ENCODE measurements at regions not wholly inside any gene's neighbourhood (a gene's known extent, or its start where the extent isn't known, plus 50 kb on each side); places are given as distances from the start of the nearest gene placed in this dataset.

GRCh38 chr6:14309951-14310445 lies 192.4 kb downstream of the CD83 start:
- Histone ChIP-seq H3K27me3 (ENCODE audit: insufficient read depth) (no peaks in the 10 kb centered on the region), H3F3A (replicated peaks; ENCODE audit: low read depth) (no peaks in the 10 kb centered on the region), H3K4me1 (ENCODE audit: insufficient read depth) (0 out of 2 replicates have a peak, but pooled peaks cover 3% of the 10 kb centered on the region), H3K36me3 (ENCODE audit: insufficient read depth) (no peaks in the 10 kb centered on the region), H3K4me3 (no peak overlapping the region), H3K4me2 (no peak overlapping the region), H3K9me2 (ENCODE audit: insufficient read depth) (0 out of 2 replicates have a peak, but pooled peaks cover 9% of the 10 kb centered on the region), H3K27ac (ENCODE audit: low read depth) (no peak overlapping the region), H3K79me2 (replicated peaks; ENCODE audit: insufficient read depth) (no peaks in the 10 kb centered on the region; the same call in 1 of the 2 replicates), H4K20me1 (replicated peaks; ENCODE audit: insufficient read depth) (no peaks in the 10 kb centered on the region), H2AFZ (no peak overlapping the region)
- H3K27me3 Mint-ChIP-seq (ENCODE audit: insufficient read depth, low read depth, poor library complexity) = peaks cover 4% of the 10 kb centered on the region
- H3K9me3 Mint-ChIP-seq = no peaks in the 10 kb centered on the region
- no peaks in the 10 kb centered on the region for H3K36me3 Mint-ChIP-seq (ENCODE audit: low read depth)
- peaks cover 15% of the 10 kb centered on the region; the same call in 2 of the 3 replicates for H3K4me1 Mint-ChIP-seq
- no peak overlapping the region for H3K4me3 Mint-ChIP-seq
- ATAC-seq = no peak
- TF ChIP-seq, protein P1, sequence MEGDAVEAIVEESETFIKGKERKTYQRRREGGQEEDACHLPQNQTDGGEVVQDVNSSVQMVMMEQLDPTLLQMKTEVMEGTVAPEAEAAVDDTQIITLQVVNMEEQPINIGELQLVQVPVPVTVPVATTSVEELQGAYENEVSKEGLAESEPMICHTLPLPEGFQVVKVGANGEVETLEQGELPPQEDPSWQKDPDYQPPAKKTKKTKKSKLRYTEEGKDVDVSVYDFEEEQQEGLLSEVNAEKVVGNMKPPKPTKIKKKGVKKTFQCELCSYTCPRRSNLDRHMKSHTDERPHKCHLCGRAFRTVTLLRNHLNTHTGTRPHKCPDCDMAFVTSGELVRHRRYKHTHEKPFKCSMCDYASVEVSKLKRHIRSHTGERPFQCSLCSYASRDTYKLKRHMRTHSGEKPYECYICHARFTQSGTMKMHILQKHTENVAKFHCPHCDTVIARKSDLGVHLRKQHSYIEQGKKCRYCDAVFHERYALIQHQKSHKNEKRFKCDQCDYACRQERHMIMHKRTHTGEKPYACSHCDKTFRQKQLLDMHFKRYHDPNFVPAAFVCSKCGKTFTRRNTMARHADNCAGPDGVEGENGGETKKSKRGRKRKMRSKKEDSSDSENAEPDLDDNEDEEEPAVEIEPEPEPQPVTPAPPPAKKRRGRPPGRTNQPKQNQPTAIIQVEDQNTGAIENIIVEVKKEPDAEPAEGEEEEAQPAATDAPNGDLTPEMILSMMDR (conservative IDR thresholded peaks at IDR 0.05; ENCODE audit: low read depth in 2 of 2) = no peak
- TF ChIP-seq JUNB (IDR thresholded peaks at IDR 0.05; ENCODE audit: unreplicated experiment) (no peak), ZNF331 (CRISPR knock-in tag; IDR thresholded peaks at IDR 0.05; ENCODE audit: low read depth) (no peak), NANOG (IDR thresholded peaks at IDR 0.05; ENCODE audit: borderline replicate concordance) (no peak), ETS1 (IDR thresholded peaks at IDR 0.05) (no peak), POLR2AphosphoS5 (IDR thresholded peaks at IDR 0.05; ENCODE audit: low read depth) (no peak), EZH2 (IDR thresholded peaks at IDR 0.05; ENCODE audit: low read depth, unreplicated experiment) (no peak), EZH2phosphoT487 (IDR thresholded peaks at IDR 0.05; ENCODE audit: unreplicated experiment) (no peak), STAT1 (IDR thresholded peaks at IDR 0.05; ENCODE audit: unreplicated experiment) (no peak), ZNF114 (CRISPR knock-in tag; IDR thresholded peaks at IDR 0.05) (no peak), CREB1 (CRISPR knock-in tag; IDR thresholded peaks at IDR 0.05; ENCODE audit: low read depth) (no peak)
- TF ChIP-seq, protein P2, sequence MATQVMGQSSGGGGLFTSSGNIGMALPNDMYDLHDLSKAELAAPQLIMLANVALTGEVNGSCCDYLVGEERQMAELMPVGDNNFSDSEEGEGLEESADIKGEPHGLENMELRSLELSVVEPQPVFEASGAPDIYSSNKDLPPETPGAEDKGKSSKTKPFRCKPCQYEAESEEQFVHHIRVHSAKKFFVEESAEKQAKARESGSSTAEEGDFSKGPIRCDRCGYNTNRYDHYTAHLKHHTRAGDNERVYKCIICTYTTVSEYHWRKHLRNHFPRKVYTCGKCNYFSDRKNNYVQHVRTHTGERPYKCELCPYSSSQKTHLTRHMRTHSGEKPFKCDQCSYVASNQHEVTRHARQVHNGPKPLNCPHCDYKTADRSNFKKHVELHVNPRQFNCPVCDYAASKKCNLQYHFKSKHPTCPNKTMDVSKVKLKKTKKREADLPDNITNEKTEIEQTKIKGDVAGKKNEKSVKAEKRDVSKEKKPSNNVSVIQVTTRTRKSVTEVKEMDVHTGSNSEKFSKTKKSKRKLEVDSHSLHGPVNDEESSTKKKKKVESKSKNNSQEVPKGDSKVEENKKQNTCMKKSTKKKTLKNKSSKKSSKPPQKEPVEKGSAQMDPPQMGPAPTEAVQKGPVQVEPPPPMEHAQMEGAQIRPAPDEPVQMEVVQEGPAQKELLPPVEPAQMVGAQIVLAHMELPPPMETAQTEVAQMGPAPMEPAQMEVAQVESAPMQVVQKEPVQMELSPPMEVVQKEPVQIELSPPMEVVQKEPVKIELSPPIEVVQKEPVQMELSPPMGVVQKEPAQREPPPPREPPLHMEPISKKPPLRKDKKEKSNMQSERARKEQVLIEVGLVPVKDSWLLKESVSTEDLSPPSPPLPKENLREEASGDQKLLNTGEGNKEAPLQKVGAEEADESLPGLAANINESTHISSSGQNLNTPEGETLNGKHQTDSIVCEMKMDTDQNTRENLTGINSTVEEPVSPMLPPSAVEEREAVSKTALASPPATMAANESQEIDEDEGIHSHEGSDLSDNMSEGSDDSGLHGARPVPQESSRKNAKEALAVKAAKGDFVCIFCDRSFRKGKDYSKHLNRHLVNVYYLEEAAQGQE (IDR thresholded peaks at IDR 0.05; ENCODE audit: unreplicated experiment) = no peak
- TF ChIP-seq, protein P3, sequence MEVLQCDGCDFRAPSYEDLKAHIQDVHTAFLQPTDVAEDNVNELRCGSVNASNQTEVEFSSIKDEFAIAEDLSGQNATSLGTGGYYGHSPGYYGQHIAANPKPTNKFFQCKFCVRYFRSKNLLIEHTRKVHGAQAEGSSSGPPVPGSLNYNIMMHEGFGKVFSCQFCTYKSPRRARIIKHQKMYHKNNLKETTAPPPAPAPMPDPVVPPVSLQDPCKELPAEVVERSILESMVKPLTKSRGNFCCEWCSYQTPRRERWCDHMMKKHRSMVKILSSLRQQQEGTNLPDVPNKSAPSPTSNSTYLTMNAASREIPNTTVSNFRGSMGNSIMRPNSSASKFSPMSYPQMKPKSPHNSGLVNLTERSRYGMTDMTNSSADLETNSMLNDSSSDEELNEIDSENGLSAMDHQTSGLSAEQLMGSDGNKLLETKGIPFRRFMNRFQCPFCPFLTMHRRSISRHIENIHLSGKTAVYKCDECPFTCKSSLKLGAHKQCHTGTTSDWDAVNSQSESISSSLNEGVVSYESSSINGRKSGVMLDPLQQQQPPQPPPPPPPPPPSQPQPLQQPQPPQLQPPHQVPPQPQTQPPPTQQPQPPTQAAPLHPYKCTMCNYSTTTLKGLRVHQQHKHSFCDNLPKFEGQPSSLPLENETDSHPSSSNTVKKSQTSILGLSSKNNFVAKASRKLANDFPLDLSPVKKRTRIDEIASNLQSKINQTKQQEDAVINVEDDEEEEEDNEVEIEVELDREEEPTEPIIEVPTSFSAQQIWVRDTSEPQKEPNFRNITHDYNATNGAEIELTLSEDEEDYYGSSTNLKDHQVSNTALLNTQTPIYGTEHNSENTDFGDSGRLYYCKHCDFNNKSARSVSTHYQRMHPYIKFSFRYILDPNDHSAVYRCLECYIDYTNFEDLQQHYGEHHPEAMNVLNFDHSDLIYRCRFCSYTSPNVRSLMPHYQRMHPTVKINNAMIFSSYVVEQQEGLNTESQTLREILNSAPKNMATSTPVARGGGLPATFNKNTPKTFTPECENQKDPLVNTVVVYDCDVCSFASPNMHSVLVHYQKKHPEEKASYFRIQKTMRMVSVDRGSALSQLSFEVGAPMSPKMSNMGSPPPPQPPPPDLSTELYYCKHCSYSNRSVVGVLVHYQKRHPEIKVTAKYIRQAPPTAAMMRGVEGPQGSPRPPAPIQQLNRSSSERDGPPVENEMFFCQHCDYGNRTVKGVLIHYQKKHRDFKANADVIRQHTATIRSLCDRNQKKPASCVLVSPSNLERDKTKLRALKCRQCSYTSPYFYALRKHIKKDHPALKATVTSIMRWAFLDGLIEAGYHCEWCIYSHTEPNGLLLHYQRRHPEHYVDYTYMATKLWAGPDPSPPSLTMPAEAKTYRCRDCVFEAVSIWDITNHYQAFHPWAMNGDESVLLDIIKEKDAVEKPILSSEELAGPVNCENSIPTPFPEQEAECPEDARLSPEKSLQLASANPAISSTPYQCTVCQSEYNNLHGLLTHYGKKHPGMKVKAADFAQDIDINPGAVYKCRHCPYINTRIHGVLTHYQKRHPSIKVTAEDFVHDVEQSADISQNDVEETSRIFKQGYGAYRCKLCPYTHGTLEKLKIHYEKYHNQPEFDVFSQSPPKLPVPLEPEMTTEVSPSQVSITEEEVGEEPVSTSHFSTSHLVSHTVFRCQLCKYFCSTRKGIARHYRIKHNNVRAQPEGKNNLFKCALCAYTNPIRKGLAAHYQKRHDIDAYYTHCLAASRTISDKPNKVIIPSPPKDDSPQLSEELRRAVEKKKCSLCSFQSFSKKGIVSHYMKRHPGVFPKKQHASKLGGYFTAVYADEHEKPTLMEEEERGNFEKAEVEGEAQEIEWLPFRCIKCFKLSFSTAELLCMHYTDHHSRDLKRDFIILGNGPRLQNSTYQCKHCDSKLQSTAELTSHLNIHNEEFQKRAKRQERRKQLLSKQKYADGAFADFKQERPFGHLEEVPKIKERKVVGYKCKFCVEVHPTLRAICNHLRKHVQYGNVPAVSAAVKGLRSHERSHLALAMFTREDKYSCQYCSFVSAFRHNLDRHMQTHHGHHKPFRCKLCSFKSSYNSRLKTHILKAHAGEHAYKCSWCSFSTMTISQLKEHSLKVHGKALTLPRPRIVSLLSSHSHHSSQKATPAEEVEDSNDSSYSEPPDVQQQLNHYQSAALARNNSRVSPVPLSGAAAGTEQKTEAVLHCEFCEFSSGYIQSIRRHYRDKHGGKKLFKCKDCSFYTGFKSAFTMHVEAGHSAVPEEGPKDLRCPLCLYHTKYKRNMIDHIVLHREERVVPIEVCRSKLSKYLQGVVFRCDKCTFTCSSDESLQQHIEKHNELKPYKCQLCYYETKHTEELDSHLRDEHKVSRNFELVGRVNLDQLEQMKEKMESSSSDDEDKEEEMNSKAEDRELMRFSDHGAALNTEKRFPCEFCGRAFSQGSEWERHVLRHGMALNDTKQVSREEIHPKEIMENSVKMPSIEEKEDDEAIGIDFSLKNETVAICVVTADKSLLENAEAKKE (CRISPR knock-in tag; IDR thresholded peaks at IDR 0.05) = no peak
- H3K27ac Mint-ChIP-seq = no peak overlapping the region
- no peak for DNase-seq (ENCODE audit: low spot score)
